H54 (cell line): ENCODE measurements at regions not wholly inside any gene's neighbourhood (a gene's known extent, or its start where the extent isn't known, plus 50 kb on each side); places are given as distances from the start of the nearest gene placed in this dataset.

Source experiments
- DNase-seq: peaks from one replicate; pipeline ENCODE4 v3.0.0; 2011; ENCODE audit warnings: low spot score, mixed read lengths; ENCODE audit not compliant: insufficient read length
- FAIRE-seq: peaks from 3 replicates; lab custom pipeline; 2011; peaks lifted over from hg19 to GRCh38; lab: Jason Lieb, UNC
- POLR2A ChIP-seq: IDR thresholded peaks from 2 replicates; pipeline ENCODE4 v1.6.1; 2011; ENCODE audit warnings: low read depth, mild to moderate bottlenecking, low read length

- no peak for TF ChIP-seq POLR2A
- no peak for DNase-seq
- no peak for FAIRE-seq
Measured at GRCh38 chr12:97386133-97386581, 76.4 kb upstream of the RMST start.

- DNase-seq (no peak), FAIRE-seq (no peak)
- TF ChIP-seq POLR2A, result no peak
Measured at GRCh38 chr12:97387844-97388243, 74.8 kb upstream of the RMST start.

- no peak for TF ChIP-seq POLR2A
- FAIRE-seq, result no peak
Measured at GRCh38 chr12:97394657-97395056, 67.9 kb upstream of the RMST start.

GRCh38 chr12:97397008-97397407 is 65.6 kb upstream of the RMST start:
- DNase-seq (no peak), FAIRE-seq (no peak)
- TF ChIP-seq POLR2A, result no peak

More at GRCh38 chr12:97394657-97395056, 67.9 kb upstream of the RMST start:
- DNase-seq, result no peak

GRCh38 chr12:97398704-97399103 is 63.9 kb upstream of the RMST start:
- no peak for DNase-seq
- FAIRE-seq, result no peak
- no peak for TF ChIP-seq POLR2A

GRCh38 chr12:97404093-97404492 is 58.5 kb upstream of the RMST start:
- TF ChIP-seq POLR2A, result no peak
- no peak for FAIRE-seq

GRCh38 chr12:97404543-97404942 is 58.1 kb upstream of the RMST start:
- DNase-seq (peak; percentile 5), FAIRE-seq (peak; percentile 67)
- TF ChIP-seq POLR2A, result no peak

More at GRCh38 chr12:97404093-97404492, 58.5 kb upstream of the RMST start:
- DNase-seq, result no peak

GRCh38 chr12:97408363-97408762 is 54.2 kb upstream of the RMST start:
- no peak for TF ChIP-seq POLR2A
- no peak for FAIRE-seq
- DNase-seq, result no peak

- no peak for DNase-seq
- no peak for TF ChIP-seq POLR2A
- FAIRE-seq, result no peak
Measured at GRCh38 chr12:97411341-97411740, 51.3 kb upstream of the RMST start.
